ENCODE measurements at regions not wholly inside any gene's neighbourhood (a gene's known extent, or its start where the extent isn't known, plus 50 kb on each side); places are given as distances from the start of the nearest gene placed in this dataset.

GRCh38 chr9:17045381-17045940, 89.4 kb upstream of the CNTLN start (continued):
- no peak for TF ChIP-seq SRF (IDR thresholded peaks at IDR 0.05; ENCODE audit: low read depth, low read length)
- no peak for TF ChIP-seq MAX (IDR thresholded peaks at IDR 0.05)
- TF ChIP-seq MAFK (IDR thresholded peaks at IDR 0.05; ENCODE audit: low read depth, low read length), result no peak
- no peak for TF ChIP-seq USF2 (IDR thresholded peaks at IDR 0.05; ENCODE audit: low read length)

All from H1 (cell line).